ENCODE measurements at regions not wholly inside any gene's neighbourhood (a gene's known extent, or its start where the extent isn't known, plus 50 kb on each side); places are given as distances from the start of the nearest gene placed in this dataset.

- Histone ChIP-seq H4K8ac (ENCODE audit: low read depth in 2 of 2, low read length in 2 of 2) (no peak overlapping the region), H2AFZ (replicated peaks; ENCODE audit: low read length, poor library complexity) (no peak overlapping the region), H3K4me2 (ENCODE audit: low read depth, low read length) (no peak overlapping the region), H4K20me1 (ENCODE audit: insufficient read depth, low read length) (no peaks in the 10 kb centered on the region), H3K9me3 (ENCODE audit: control insufficient read depth, insufficient read depth, low read length) (peaks cover 28% of the 10 kb centered on the region), H2AK5ac (ENCODE audit: low read depth, low read length) (no peak overlapping the region), H3K4me1 (ENCODE audit: control insufficient read depth, insufficient read depth, low read length) (no peaks in the 10 kb centered on the region), H3K9me1 (ENCODE audit: insufficient read depth, low read length) (no peaks in the 10 kb centered on the region), H3K23ac (ENCODE audit: low read depth, low read length) (no peak overlapping the region), H2BK5ac (ENCODE audit: low read depth, low read length, poor library complexity, severe bottlenecking) (no peak overlapping the region), H3K79me1 (ENCODE audit: low read depth in 1 of 2, low read length in 2 of 2) (no peaks in the 10 kb centered on the region), H3K18ac (ENCODE audit: low read depth, low read length) (no peak overlapping the region), H2BK20ac (ENCODE audit: low read depth, low read length) (no peak overlapping the region), H3K9ac (ENCODE audit: low read depth, low read length) (no peak overlapping the region), H4K5ac (ENCODE audit: low read depth, low read length) (no peak overlapping the region), H3K27ac (ENCODE audit: insufficient read depth, low read length) (no peak overlapping the region), H3K56ac (ENCODE audit: extremely low read depth, insufficient read depth, low read length) (no peak overlapping the region), H4K91ac (ENCODE audit: insufficient read depth, low read depth, low read length) (no peak overlapping the region), H2BK15ac (ENCODE audit: low read depth, low read length) (no peak overlapping the region), H3K36me3 (ENCODE audit: control insufficient read depth, insufficient read depth, low read length) (no peaks in the 10 kb centered on the region), H2AK9ac (replicated peaks; ENCODE audit: low read depth, low read length, poor library complexity) (no peak overlapping the region), H3K27me3 (ENCODE audit: control insufficient read depth, insufficient read depth, low read length) (no peaks in the 10 kb centered on the region), H3K14ac (replicated peaks; ENCODE audit: low read depth, low read length) (no peak overlapping the region), H3K4me3 (ENCODE audit: insufficient read depth, low read depth, low read length) (no peak overlapping the region), H3K4ac (ENCODE audit: low read depth, low read length) (no peak overlapping the region), H2BK120ac (ENCODE audit: low read depth, low read length) (no peak overlapping the region)
- no TSS peak for BruUV-seq (replicated peaks)
- no peak for DNase-seq
- dilution Hi-C loops (cut with HindIII; ENCODE audit: low sequenced_read_pairs, unreplicated experiment) = no loop called here
- in situ Hi-C loops (cut with MboI; ENCODE audit: low sequenced_read_pairs) = no loop called here
- POLR2A ChIA-PET (ENCODE audit: unreplicated experiment) = no interaction called here
- TF ChIP-seq MXI1 (IDR thresholded peaks at IDR 0.05; ENCODE audit: borderline replicate concordance, low read depth, low read length) = no peak
- no peak for TF ChIP-seq SMC3 (IDR thresholded peaks at IDR 0.05; ENCODE audit: low read depth, low read length)
- TF ChIP-seq, protein P1, sequence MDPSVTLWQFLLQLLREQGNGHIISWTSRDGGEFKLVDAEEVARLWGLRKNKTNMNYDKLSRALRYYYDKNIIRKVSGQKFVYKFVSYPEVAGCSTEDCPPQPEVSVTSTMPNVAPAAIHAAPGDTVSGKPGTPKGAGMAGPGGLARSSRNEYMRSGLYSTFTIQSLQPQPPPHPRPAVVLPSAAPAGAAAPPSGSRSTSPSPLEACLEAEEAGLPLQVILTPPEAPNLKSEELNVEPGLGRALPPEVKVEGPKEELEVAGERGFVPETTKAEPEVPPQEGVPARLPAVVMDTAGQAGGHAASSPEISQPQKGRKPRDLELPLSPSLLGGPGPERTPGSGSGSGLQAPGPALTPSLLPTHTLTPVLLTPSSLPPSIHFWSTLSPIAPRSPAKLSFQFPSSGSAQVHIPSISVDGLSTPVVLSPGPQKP (IDR thresholded peaks at IDR 0.05; ENCODE audit: borderline replicate concordance, low read depth, low read length) = no peak
- no peak for TF ChIP-seq USF2 (IDR thresholded peaks at IDR 0.05; ENCODE audit: low read depth, low read length)
- no peak for TF ChIP-seq RAD21 (IDR thresholded peaks at IDR 0.05; ENCODE audit: low read length)
- TF ChIP-seq POLR2A (IDR thresholded peaks at IDR 0.05; ENCODE audit: low read depth, low read length) = no peak
- TF ChIP-seq CHD1 (IDR thresholded peaks at IDR 0.05; ENCODE audit: low read depth, low read length) = no peak
- TF ChIP-seq MAZ (IDR thresholded peaks at IDR 0.05; ENCODE audit: borderline replicate concordance, low read depth, low read length) = no peak
- no peak for TF ChIP-seq RFX5 (IDR thresholded peaks at IDR 0.05; ENCODE audit: low read depth, low read length)
- TF ChIP-seq NFE2L2 (IDR thresholded peaks at IDR 0.05; ENCODE audit: low read depth, low read length) = no peak
- TF ChIP-seq CEBPB (IDR thresholded peaks at IDR 0.05; ENCODE audit: low read depth, low read length) = no peak
- no peak for TF ChIP-seq RCOR1 (IDR thresholded peaks at IDR 0.05; ENCODE audit: insufficient replicate concordance, low read length)
- TF ChIP-seq, protein P2, sequence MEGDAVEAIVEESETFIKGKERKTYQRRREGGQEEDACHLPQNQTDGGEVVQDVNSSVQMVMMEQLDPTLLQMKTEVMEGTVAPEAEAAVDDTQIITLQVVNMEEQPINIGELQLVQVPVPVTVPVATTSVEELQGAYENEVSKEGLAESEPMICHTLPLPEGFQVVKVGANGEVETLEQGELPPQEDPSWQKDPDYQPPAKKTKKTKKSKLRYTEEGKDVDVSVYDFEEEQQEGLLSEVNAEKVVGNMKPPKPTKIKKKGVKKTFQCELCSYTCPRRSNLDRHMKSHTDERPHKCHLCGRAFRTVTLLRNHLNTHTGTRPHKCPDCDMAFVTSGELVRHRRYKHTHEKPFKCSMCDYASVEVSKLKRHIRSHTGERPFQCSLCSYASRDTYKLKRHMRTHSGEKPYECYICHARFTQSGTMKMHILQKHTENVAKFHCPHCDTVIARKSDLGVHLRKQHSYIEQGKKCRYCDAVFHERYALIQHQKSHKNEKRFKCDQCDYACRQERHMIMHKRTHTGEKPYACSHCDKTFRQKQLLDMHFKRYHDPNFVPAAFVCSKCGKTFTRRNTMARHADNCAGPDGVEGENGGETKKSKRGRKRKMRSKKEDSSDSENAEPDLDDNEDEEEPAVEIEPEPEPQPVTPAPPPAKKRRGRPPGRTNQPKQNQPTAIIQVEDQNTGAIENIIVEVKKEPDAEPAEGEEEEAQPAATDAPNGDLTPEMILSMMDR (conservative IDR thresholded peaks at IDR 0.05; ENCODE audit: low read depth, low read length) = no peak
- TF ChIP-seq FOS (IDR thresholded peaks at IDR 0.05; ENCODE audit: low read depth, low read length) = no peak
- no peak for TF ChIP-seq MAFK (IDR thresholded peaks at IDR 0.05; ENCODE audit: low read depth, low read length)
- TF ChIP-seq BHLHE40 (IDR thresholded peaks at IDR 0.05; ENCODE audit: low read depth, low read length) = no peak
- 30% methylated on average over 4 of the region's 6 CpGs; no CpG with 5 or more reads in 1 of the 2 experiments for WGBS, 2 experiments (ENCODE audit: extremely low coverage in 2 of 2, insufficient read length in 1 of 2)
- ATAC-seq (ENCODE audit: low read depth) = no peak
- CTCF ChIA-PET = no interaction called here
- intact Hi-C loops (cut with micrococcal nuclease) = no loop called here
Measured at GRCh38 chr7:51450541-51450940, 133.9 kb upstream of the COBL start.
